RCC 7860 (cell line): ENCODE measurements at regions not wholly inside any gene's neighbourhood (a gene's known extent, or its start where the extent isn't known, plus 50 kb on each side); places are given as distances from the start of the nearest gene placed in this dataset.
"Not testable (repeated sequence)": the region's sequence is repeated elsewhere in the genome, so short reads cannot be mapped to it uniquely, and the experiment has no call there.

Experiments
- DNase-seq: peaks from one replicate; pipeline ENCODE4 v3.0.0-alpha.2; 2015; ENCODE audit warnings: low spot score
- FAIRE-seq: peaks from 2 replicates; lab custom pipeline; 2012; peaks lifted over from hg19 to GRCh38; lab: Jason Lieb, UNC

DNA sequence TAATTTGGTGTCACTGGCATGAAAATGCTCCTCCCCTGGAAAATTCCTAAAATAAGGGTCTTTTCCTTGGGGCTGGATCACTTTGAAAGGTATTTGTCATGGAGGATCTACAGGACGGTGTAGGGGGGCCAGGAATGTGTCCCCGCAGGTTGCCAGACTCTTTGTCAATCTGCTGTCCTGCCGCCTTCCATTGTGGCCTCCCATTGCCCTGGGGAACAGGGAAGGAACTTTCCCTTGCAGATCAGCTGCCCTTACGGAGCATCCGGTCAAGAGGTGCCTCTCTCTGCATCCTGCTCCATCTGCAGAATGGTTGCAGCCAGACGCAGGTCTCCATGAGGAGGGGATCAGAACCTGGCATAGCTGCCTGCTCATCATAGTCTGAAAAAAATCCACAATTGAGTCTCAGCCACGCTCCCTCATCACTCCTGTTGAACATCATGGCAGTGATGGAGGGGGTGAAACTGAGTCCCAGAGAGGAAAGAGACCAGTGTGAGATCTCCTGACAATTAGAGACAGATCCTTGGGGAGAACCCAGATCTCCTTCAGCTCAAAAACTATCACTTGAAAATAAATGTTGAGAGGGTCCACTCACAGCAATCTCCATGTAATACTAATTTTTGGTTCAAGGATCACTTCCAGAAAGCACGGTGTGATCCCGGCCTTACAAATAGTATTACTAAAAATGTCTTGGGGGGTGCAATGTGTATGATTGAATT is 244.8 kb downstream of the MYCN start:
- no peak for DNase-seq
- FAIRE-seq: no peak

DNA sequence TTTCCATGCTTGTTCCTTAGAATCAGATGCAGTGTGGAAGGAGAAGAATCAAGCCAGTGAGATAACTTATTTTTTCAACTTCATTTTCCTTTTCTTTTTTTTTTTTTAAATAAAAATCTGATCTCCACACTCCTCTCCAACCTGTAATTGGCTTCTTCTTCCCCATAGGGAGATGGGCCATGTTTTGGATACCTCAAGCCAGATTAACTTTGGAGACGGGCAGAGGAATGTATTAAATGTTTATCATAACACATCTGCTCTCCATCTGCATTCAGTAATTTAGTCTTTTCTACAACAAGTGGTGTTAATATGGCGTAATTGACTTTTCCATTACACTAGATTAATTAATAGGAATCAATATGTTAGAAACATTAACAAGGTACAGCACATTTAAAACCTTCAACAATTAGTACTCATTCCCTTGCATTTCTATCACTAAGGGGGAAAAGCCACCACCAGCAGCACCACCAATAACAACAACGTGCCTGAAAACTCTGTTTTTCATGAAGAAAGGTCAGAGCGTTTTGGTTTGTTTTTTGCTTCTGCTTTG is 244.1 kb downstream of the MYCN start:
- DNase-seq (no peak), FAIRE-seq (no peak)

DNA sequence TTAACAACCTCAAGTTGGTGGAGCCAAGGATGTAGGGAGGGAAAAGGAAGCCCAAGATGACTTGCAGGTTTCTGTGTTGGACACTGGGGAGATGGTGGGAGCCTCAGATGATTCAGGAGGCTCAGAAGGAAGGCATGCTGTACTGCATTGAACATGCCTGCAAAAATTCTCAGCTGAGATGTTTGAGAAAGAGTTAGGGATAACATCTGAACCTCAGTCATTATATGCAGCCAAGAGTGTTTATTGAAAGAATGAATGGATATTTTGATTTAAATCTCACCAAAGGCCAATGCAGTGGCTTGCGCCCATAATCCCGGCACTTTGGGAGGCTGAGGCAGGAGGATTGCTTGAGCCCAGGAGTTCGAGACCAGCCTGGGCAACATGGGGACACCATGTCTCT is 243.0 kb downstream of the MYCN start:
- no peak for DNase-seq

GRCh38 chr2:16182841-16183240 is 242.5 kb downstream of the MYCN start:
- FAIRE-seq: no peak

More for the DNA sequence above, 243.0 kb downstream of the MYCN start:
- FAIRE-seq: no peak

GRCh38 chr2:16182311-16182815 is 242.0 kb downstream of the MYCN start:
- FAIRE-seq, DNase-seq: not testable (repeated sequence)

More at GRCh38 chr2:16182841-16183240, 242.5 kb downstream of the MYCN start:
- DNase-seq: no peak

DNA sequence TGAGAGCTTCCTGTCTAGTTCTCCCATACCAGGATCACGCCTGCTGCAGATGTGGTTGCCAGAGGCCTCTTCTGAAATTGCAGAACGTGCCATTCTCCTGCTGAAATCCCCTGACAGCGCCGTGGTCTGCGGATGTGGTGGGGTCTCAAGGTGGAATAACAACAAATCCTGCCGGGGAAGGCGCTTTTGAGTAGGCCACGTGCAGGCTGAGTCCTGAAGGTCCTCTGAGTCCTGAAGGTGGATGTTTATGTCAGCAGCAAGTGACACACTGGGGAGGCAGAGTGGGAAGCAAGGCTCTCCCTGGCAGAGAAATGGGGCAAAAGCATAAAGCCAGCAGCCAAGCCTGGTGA is 241.4 kb downstream of the MYCN start:
- FAIRE-seq (no peak), DNase-seq (no peak)

DNA sequence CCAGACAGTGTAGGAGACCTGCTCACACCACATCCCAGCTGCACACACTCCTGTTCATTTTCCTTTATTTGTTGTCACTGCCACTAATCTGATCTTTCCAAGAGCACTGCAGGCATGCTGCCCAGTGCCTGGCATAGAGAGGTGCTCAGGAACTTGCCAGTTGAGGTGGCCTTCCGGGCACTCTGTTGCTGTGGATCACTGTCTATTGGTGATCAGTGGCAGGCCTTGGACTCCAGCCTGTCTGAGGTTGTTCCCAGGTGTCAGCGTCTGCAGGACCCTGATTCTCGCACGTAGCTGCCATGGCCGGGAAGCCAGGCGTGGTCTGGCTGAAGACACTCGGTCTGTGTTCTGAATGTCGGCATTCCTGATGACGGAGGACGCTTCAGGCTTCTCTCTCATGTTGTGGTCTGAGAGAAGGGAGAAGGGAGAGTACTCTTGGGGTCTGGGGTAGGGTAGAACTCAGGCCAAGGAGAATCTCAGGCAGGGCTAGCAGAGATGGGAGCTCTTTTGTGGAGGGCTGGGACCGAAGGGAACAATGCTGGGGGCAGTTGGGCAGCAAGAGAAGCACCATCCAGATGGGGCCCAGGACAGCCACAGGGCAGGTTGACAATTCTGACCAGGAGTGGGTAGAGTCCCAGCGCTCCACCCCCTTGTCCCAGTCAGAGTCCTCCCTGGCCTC is 240.9 kb downstream of the MYCN start:
- DNase-seq (no peak), FAIRE-seq (no peak)

GRCh38 chr2:16180631-16181030 is 240.3 kb downstream of the MYCN start:
- FAIRE-seq: no peak
- no peak for DNase-seq

- FAIRE-seq (no peak), DNase-seq (no peak)
Measured at GRCh38 chr2:16179701-16180416, 239.5 kb downstream of the MYCN start.

- DNase-seq: no peak
- FAIRE-seq: no peak
Measured at GRCh38 chr2:16178551-16179130, 238.3 kb downstream of the MYCN start.

- FAIRE-seq (no peak), DNase-seq (no peak)
Measured at GRCh38 chr2:16177671-16178180, 237.4 kb downstream of the MYCN start.

GRCh38 chr2:16176971-16177480 is 236.7 kb downstream of the MYCN start:
- no peak for DNase-seq
- FAIRE-seq: no peak

DNA sequence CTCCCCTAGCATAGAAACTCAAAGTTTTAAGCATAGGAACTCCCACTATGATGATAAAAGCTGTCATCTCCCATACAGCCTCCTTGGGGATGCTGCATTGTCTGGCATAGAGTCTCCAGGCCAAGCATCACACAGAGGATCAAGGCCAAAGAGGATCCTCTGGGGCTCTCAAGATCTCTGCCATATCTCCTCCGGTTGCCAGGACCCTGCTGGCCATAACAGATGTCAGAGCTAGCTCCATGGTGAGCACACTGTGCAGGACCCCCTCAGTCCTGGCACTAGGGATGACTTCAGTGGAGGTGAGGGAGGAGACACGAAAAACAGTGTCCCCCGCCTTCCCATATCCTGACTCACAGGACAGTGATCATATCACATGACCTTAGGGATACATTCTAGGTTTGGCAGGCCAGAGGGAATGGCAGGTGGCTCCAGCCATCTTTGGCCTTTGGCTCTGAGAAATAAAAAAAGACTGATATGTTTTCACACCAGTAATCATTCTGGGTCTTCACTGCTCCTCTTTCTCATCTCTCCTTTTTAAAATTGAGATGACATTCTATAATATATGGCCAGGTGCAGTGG is 235.0 kb downstream of the MYCN start:
- no peak for FAIRE-seq
- no peak for DNase-seq

- no peak for DNase-seq
Measured at GRCh38 chr2:16174693-16175045, 234.3 kb downstream of the MYCN start.

GRCh38 chr2:16173893-16174692 is 233.7 kb downstream of the MYCN start:
- DNase-seq (no peak), FAIRE-seq (no peak)

More at GRCh38 chr2:16174693-16175045, 234.3 kb downstream of the MYCN start:
- FAIRE-seq: no peak

DNA sequence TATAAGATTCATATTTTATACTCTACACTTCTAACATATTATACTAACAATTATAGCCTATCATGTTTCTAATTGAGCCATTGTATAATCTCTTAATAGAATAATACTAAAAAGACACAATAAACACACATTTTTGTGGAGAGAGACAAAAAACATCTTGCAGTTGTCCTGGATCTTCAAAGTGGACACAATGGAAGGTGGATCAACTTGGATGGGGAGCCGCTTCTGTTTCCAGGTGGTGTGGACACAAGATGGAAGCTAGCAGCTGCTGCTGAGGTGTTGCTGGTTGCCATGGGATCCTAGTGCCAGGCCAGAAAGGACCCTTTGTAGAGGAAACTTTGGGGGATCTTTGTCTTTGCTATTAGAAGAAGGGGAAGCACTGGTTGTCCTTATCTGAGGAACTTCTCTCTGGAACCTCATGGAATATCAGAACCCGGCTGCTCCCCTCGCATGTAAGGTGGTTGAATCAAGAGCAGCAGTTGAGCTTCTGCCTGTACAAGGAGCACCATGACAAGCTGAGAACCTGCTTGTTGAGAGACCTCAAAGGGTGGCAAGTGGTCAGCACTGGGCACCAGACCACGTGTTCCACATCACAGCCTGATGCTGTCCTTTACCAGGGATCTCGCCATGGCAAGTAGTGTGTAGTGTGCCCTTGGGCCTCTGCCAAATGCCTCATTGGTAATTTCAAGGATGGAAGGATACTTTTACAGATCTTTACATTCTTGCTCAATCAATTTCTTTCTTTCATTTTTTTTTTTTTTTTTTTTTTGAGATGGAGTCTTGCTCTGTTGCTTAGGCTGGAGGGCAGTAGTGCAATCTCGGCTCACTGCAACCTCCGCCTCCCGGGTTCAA is 232.2 kb downstream of the MYCN start:
- DNase-seq (no peak), FAIRE-seq (no peak)

DNA sequence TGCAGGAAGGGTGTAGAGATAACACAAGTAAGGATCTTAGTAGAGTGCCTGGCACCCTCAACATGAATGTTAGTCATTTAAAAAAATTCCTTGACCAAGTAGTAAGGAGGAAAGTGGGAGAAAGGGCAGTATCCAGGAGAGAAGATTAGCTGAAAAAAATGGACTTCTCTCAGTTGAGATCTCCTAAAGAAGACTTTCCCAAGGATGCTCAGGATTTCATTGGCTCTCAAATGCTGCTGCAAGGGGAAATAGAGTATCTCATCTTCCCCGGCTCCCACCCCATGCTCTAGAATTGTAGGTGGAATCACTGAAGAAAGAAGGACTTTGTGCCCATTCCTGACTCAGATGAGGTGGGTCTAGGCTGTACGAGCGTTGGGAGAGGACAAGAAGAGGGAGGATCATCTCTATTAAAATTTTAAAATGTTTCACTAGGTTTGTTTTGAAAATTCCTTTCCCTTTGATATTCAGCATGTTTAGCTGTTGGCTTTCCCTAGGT is 231.1 kb downstream of the MYCN start:
- no peak for DNase-seq
- FAIRE-seq: no peak

GRCh38 chr2:16170675-16171424 is 230.5 kb downstream of the MYCN start:
- DNase-seq (no peak), FAIRE-seq (no peak)
